GM12864 (cell line): ENCODE measurements at regions not wholly inside any gene's neighbourhood (a gene's known extent, or its start where the extent isn't known, plus 50 kb on each side); places are given as distances from the start of the nearest gene placed in this dataset.

Experiments used
- DNase-seq: peaks from one replicate; pipeline ENCODE4 v3.0.0-alpha.2; 2011; ENCODE audit warnings: low read depth
- H3K4me3 ChIP-seq: 2 replicates; pipeline ENCODE4 v1.5.1; 2011; ENCODE audit warnings: mild to moderate bottlenecking, low read depth, low read length, control low read depth
- TF ChIP-seq, protein P1 (sequence below): IDR thresholded peaks from 2 replicates; pipeline ENCODE4 v1.5.1; 2011; ENCODE audit warnings: low read depth, mild to moderate bottlenecking, moderate library complexity, low read length, control low read depth, inconsistent platforms; ENCODE audit errors: missing control alignments

DNA sequence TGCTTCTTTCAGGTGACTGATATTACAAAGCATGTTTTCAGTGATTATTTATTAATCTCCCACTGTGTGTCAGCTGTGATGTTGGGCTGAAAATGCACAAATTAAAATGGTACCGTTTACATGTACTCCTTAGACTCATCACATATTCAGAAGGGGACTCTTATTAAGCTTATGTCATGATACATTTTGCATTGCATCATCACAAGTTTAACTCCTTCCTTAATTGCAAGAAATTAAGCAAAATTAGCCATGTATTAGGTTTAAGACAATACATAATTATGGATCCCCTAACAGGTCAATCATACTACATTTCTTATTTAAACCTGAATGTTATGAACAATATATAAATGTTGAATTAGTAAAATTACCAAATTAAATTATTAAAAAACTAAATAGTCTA lies 899.1 kb downstream of the TMEM182 start:
- no peak overlapping the region for H3K4me3 ChIP-seq
- TF ChIP-seq, protein P1, sequence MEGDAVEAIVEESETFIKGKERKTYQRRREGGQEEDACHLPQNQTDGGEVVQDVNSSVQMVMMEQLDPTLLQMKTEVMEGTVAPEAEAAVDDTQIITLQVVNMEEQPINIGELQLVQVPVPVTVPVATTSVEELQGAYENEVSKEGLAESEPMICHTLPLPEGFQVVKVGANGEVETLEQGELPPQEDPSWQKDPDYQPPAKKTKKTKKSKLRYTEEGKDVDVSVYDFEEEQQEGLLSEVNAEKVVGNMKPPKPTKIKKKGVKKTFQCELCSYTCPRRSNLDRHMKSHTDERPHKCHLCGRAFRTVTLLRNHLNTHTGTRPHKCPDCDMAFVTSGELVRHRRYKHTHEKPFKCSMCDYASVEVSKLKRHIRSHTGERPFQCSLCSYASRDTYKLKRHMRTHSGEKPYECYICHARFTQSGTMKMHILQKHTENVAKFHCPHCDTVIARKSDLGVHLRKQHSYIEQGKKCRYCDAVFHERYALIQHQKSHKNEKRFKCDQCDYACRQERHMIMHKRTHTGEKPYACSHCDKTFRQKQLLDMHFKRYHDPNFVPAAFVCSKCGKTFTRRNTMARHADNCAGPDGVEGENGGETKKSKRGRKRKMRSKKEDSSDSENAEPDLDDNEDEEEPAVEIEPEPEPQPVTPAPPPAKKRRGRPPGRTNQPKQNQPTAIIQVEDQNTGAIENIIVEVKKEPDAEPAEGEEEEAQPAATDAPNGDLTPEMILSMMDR = no peak
- no peak for DNase-seq

DNA sequence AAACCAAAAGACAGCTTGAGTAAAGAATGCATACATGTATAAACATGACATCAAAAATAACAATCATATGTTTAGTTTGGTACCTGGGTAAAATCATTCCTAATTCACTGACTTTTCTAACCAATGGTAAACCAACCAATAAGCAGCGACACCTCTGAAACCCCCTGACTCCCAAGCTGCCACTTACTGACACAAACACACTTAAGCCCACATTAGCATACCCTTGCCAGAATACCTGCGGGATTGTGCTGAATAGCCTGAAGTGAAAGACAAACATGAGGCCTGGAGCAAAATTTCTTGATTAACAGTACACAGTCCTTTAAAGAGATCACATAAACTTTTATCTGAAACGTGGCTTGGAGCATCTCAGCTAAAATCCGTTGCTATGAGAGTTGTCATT lies 902.9 kb downstream of the TMEM182 start:
- TF ChIP-seq, protein P1 = no peak
- no peak overlapping the region for H3K4me3 ChIP-seq
- no peak for DNase-seq

DNA sequence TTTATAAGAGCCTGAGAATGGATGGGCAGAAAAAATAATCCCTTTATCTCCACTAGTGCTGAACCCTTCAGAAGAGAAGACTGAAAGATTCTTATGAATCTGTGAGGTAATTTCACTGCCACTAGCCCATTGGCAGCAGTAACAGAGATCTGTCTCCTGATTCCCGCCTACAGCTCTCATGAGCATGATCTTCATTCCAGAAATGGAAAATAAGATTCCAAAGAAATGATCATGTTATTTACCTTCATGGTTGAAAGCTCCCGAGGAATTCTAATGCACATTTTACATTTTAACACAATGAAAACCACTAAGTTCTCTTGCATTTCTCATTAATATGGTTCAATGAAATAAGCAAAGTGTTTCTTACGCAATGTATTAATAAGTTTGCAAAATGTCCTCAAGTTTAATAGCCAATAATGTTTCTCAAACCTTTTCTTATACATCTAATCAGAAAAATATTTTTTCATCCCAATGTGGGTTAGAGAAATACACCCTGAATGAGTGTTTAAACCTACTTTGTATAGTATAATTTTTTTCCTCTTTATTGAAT lies 905.6 kb downstream of the TMEM182 start:
- no peak overlapping the region for H3K4me3 ChIP-seq
- TF ChIP-seq, protein P1 = no peak
- DNase-seq = no peak

DNA sequence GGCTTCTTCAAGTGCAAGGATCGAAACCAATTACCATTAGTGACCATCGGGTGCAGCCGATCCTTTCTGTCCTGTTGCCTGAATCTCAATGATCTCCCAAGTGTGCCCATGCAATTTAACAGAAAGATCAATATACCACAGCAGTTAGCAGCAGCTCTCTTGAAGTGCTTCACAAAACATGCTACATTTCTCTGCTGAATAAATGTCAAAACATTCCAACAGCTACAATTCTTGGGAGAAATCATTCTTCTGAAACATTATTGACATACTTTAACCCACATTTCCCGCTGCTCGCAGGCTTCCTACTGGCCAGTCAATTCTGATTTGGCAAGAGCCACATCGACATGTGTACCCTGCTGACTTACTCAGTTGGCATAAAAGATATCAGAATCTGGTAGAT lies 907.7 kb downstream of the TMEM182 start:
- TF ChIP-seq, protein P1 = no peak
- no peak for DNase-seq
- H3K4me3 ChIP-seq = no peak overlapping the region
